Breast epithelium (tissue), 3 donors: ENCODE measurements at regions not wholly inside any gene's neighbourhood (a gene's known extent, or its start where the extent isn't known, plus 50 kb on each side); places are given as distances from the start of the nearest gene placed in this dataset.

Experiments
- POLR2A ChIP-seq: fragments of 450-650 bp; IDR thresholded peaks from one replicate; pipeline ENCODE4 v1.6.1; 2016; ENCODE audit warnings: antibody characterized with exemption, mild to moderate bottlenecking, moderate library complexity
- POLR2AphosphoS5 ChIP-seq, 3 donors: sonication (generic); formaldehyde crosslinking; IDR thresholded peaks; one replicate each; pipeline ENCODE4 v1.6.1; 2017; ENCODE audit warnings: antibody characterized with exemption in 3 of 3
- TF ChIP-seq, protein P1 (sequence below), 3 donors: fragments of 450-650 bp; IDR thresholded peaks; one replicate each; pipeline ENCODE4 v1.5.1; 2016 to 2017; ENCODE audit warnings: antibody characterized with exemption in 3 of 3, mild to moderate bottlenecking in 3 of 3, moderate library complexity in 3 of 3

DNA sequence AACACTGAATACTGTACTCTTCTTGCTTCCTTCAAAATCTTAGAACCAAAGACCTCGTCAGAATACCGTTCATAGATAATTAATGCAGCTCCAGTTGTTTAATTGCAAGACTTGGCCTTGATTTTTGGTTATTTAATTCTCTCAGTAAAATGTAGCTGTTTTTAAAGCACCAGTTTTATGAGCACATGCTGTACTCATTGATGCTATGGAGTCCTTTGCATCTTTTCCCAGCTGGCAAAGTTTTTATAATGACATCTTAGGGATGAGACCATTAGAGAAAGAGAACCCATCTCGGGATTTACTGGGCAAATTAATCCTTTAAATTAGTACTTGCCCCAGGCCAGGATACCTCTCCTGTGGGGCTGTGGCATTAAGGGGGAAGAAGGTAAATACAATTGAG, 199.3 kb downstream of the MEMO1 start:
- TF ChIP-seq POLR2A: no peak
- TF ChIP-seq, protein P1, sequence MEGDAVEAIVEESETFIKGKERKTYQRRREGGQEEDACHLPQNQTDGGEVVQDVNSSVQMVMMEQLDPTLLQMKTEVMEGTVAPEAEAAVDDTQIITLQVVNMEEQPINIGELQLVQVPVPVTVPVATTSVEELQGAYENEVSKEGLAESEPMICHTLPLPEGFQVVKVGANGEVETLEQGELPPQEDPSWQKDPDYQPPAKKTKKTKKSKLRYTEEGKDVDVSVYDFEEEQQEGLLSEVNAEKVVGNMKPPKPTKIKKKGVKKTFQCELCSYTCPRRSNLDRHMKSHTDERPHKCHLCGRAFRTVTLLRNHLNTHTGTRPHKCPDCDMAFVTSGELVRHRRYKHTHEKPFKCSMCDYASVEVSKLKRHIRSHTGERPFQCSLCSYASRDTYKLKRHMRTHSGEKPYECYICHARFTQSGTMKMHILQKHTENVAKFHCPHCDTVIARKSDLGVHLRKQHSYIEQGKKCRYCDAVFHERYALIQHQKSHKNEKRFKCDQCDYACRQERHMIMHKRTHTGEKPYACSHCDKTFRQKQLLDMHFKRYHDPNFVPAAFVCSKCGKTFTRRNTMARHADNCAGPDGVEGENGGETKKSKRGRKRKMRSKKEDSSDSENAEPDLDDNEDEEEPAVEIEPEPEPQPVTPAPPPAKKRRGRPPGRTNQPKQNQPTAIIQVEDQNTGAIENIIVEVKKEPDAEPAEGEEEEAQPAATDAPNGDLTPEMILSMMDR (IDR thresholded peaks at IDR 0.05): no peak
- no peak for TF ChIP-seq POLR2AphosphoS5 (IDR thresholded peaks at IDR 0.05)
